B cell (primary cell): ENCODE measurements at regions not wholly inside any gene's neighbourhood (a gene's known extent, or its start where the extent isn't known, plus 50 kb on each side); places are given as distances from the start of the nearest gene placed in this dataset.

Experiments used
- CTCF ChIP-seq: fragments of 200-600 bp; IDR thresholded peaks from one replicate; pipeline ENCODE4 v1.8.0; 2022; ENCODE audit warnings: antibody characterized with exemption, mild to moderate bottlenecking
- EZH2 ChIP-seq: IDR thresholded peaks from 2 replicates; pipeline ENCODE4 v1.6.1; 2012; ENCODE audit warnings: borderline replicate concordance, low read depth, mild to moderate bottlenecking, moderate library complexity, low read length; ENCODE audit not compliant: insufficient read depth, poor library complexity, severe bottlenecking

GRCh38 chr4:183808097-183808456 is 97.0 kb upstream of the STOX2 start:
- TF ChIP-seq CTCF (no peak), EZH2 (no peak)
